CD8-positive, alpha-beta memory T cell (primary cell): ENCODE measurements at regions not wholly inside any gene's neighbourhood (a gene's known extent, or its start where the extent isn't known, plus 50 kb on each side); places are given as distances from the start of the nearest gene placed in this dataset.
"Not testable (repeated sequence)": the region's sequence is repeated elsewhere in the genome, so short reads cannot be mapped to it uniquely, and the experiment has no call there.

Source experiments
- CTCF ChIA-PET: fragments of 350-600 bp; sonication (Branson Sonifier 250); formaldehyde crosslinking; loops from one replicate; lab custom pipeline; 2021; ENCODE audit warnings: antibody characterized with exemption; lab: Charles Lee
- POLR2A ChIA-PET: fragments of 350-600 bp; sonication (Branson Sonifier 250); formaldehyde crosslinking; loops from one replicate; lab custom pipeline; 2021; ENCODE audit warnings: antibody characterized with exemption; lab: Charles Lee
- DNase-seq, 5 donors: peaks; one replicate each; pipeline versions ENCODE4 v3.0.0 to v3.0.0-alpha.2; 2020 to 2022; ENCODE audit warnings: mixed read lengths in 1 of 5
- H3K27ac ChIP-seq: one replicate; pipeline ENCODE4 v1.7.0; 2013; ENCODE audit warnings: low read depth, mild to moderate bottlenecking, low read length, moderate library complexity
- H3K27me3 ChIP-seq: 2 replicates; pipeline ENCODE4 v1.7.0; 2013; ENCODE audit warnings: low read length, mild to moderate bottlenecking; ENCODE audit not compliant: insufficient read depth, poor library complexity, severe bottlenecking
- H3K36me3 ChIP-seq: 2 replicates; pipeline ENCODE4 v1.7.0; 2013; ENCODE audit warnings: mild to moderate bottlenecking, low read length, moderate library complexity; ENCODE audit not compliant: insufficient read depth
- H3K4me1 ChIP-seq: 2 replicates; pipeline ENCODE4 v1.7.0; 2013; ENCODE audit warnings: mild to moderate bottlenecking, low read length, moderate library complexity; ENCODE audit not compliant: insufficient read depth
- H3K4me3 ChIP-seq: 2 replicates; pipeline ENCODE4 v1.7.0; 2013; ENCODE audit warnings: mild to moderate bottlenecking, low read length
- H3K9me3 ChIP-seq: 2 replicates; pipeline ENCODE4 v1.7.0; 2013; ENCODE audit warnings: mild to moderate bottlenecking, low read length
- H3K27ac Mint-ChIP-seq, 8 donors: one replicate each; pipeline ENCODE4 v1.8.0; 2020 to 2021; ENCODE audit warnings: mixed read lengths in 8 of 8, mild to moderate bottlenecking in 6 of 8, inconsistent platforms in 3 of 8, moderate library complexity in 3 of 8
- H3K27me3 Mint-ChIP-seq, 2 donors: one replicate each; pipeline ENCODE4 v1.8.0; 2020 to 2021; ENCODE audit warnings: mixed read lengths in 2 of 2, mild to moderate bottlenecking in 1 of 2, moderate library complexity in 1 of 2
- H3K36me3 Mint-ChIP-seq, 3 donors: one replicate each; pipeline ENCODE4 v1.8.0; 2020 to 2021; ENCODE audit warnings: mixed read lengths in 3 of 3, inconsistent platforms in 1 of 3, mild to moderate bottlenecking in 1 of 3
- H3K4me1 Mint-ChIP-seq, 3 donors: one replicate each; pipeline ENCODE4 v1.8.0; 2020 to 2021; ENCODE audit warnings: mixed read lengths in 3 of 3, inconsistent platforms in 1 of 3, mild to moderate bottlenecking in 1 of 3
- H3K4me3 Mint-ChIP-seq, 7 donors: one replicate each; pipeline ENCODE4 v1.8.0; 2020 to 2021; ENCODE audit warnings: mixed read lengths in 7 of 7, mild to moderate bottlenecking in 6 of 7, moderate library complexity in 4 of 7, inconsistent platforms in 2 of 7
- H3K9me3 Mint-ChIP-seq, 5 donors: one replicate each; pipeline ENCODE4 v1.8.0; 2020 to 2022; ENCODE audit warnings: mixed read lengths in 5 of 5, mild to moderate bottlenecking in 3 of 5, moderate library complexity in 2 of 5, inconsistent platforms in 1 of 5

- Mint-ChIP-seq H3K36me3 (no peaks in the 10 kb centered on the region), H3K27ac (no peak overlapping the region), H3K9me3 (peaks cover 0 to 9% (median 2%) of the 10 kb centered on the region in 5 donors), H3K4me3 (no peak overlapping the region), H3K27me3 (peaks cover 9 to 13% of the 10 kb centered on the region in 2 donors), H3K4me1 (no peaks in the 10 kb centered on the region)
- DNase-seq, result no peak
- no peak overlapping the region for H3K4me3 ChIP-seq
- H3K27ac ChIP-seq, result no peak overlapping the region
- no peaks in the 10 kb centered on the region for H3K27me3 ChIP-seq
- H3K9me3 ChIP-seq, result no peaks in the 10 kb centered on the region
- no peaks in the 10 kb centered on the region for H3K36me3 ChIP-seq
- CTCF ChIA-PET, result no interaction called here
- no peaks in the 10 kb centered on the region for H3K4me1 ChIP-seq
- POLR2A ChIA-PET, result no interaction called here
Observed at GRCh38 chr6:125454351-125454750, 152.6 kb upstream of the HDDC2 start.

- DNase-seq, H3K27me3 Mint-ChIP-seq, H3K27me3 ChIP-seq, H3K27ac ChIP-seq, H3K4me3 ChIP-seq, H3K9me3 Mint-ChIP-seq, H3K36me3 Mint-ChIP-seq, H3K27ac Mint-ChIP-seq, POLR2A ChIA-PET, H3K4me1 ChIP-seq, H3K4me3 Mint-ChIP-seq, H3K9me3 ChIP-seq, CTCF ChIA-PET, H3K4me1 Mint-ChIP-seq, H3K36me3 ChIP-seq: not testable (repeated sequence)
Observed at GRCh38 chr6:125458493-125458892, 156.7 kb upstream of the HDDC2 start.

GRCh38 chr6:125465332-125465731, 163.6 kb upstream of the HDDC2 start:
- not testable (repeated sequence) for H3K27ac Mint-ChIP-seq

GRCh38 chr6:125469915-125470314, 168.1 kb upstream of the HDDC2 start:
- no peak overlapping the region for H3K27ac ChIP-seq
- POLR2A ChIA-PET, result no interaction called here
- Mint-ChIP-seq H3K36me3 (no peaks in the 10 kb centered on the region), H3K9me3 (peaks cover 0 to 4% (median 2%) of the 10 kb centered on the region in 5 donors), H3K27me3 (peaks cover 5 to 33% of the 10 kb centered on the region in 2 donors), H3K4me3 (no peak overlapping the region), H3K4me1 (no peaks in the 10 kb centered on the region), H3K27ac (no peak overlapping the region)
- no peak overlapping the region for H3K4me3 ChIP-seq
- no peaks in the 10 kb centered on the region for H3K4me1 ChIP-seq
- no peak for DNase-seq
- no peaks in the 10 kb centered on the region for H3K9me3 ChIP-seq
- CTCF ChIA-PET, result no interaction called here
- no peaks in the 10 kb centered on the region for H3K36me3 ChIP-seq
- H3K27me3 ChIP-seq, result no peaks in the 10 kb centered on the region

More at GRCh38 chr6:125465332-125465731, 163.6 kb upstream of the HDDC2 start:
- H3K9me3 Mint-ChIP-seq, H3K4me1 Mint-ChIP-seq, H3K9me3 ChIP-seq, H3K36me3 ChIP-seq, H3K27me3 ChIP-seq, POLR2A ChIA-PET, H3K4me3 Mint-ChIP-seq, CTCF ChIA-PET, H3K27ac ChIP-seq, H3K4me3 ChIP-seq, H3K36me3 Mint-ChIP-seq, H3K4me1 ChIP-seq, DNase-seq: not testable (repeated sequence)
- H3K27me3 Mint-ChIP-seq, result peaks cover 5 to 33% of the 10 kb centered on the region in 2 donors

- ChIA-PET CTCF (no interaction called here), POLR2A (no interaction called here)
- H3K27me3 Mint-ChIP-seq, result peaks cover 4 to 29% of the 10 kb centered on the region in 2 donors
- H3K4me1 ChIP-seq, result no peaks in the 10 kb centered on the region
- H3K4me1 Mint-ChIP-seq, result no peaks in the 10 kb centered on the region
- no peak for DNase-seq
- no peak overlapping the region for H3K27ac ChIP-seq
- no peaks in the 10 kb centered on the region for H3K27me3 ChIP-seq
- H3K4me3 Mint-ChIP-seq, result no peak overlapping the region
- H3K9me3 ChIP-seq, result no peaks in the 10 kb centered on the region
- no peak overlapping the region for H3K27ac Mint-ChIP-seq
- H3K9me3 Mint-ChIP-seq, result no peaks in the 10 kb centered on the region
- H3K36me3 ChIP-seq, result no peaks in the 10 kb centered on the region
- no peaks in the 10 kb centered on the region for H3K36me3 Mint-ChIP-seq
- H3K4me3 ChIP-seq, result no peak overlapping the region
Observed at GRCh38 chr6:125471667-125472066, 169.9 kb upstream of the HDDC2 start.

GRCh38 chr6:125474061-125474460, 172.3 kb upstream of the HDDC2 start:
- H3K4me1 Mint-ChIP-seq, result no peaks in the 10 kb centered on the region
- H3K36me3 Mint-ChIP-seq, result no peaks in the 10 kb centered on the region
- H3K4me3 Mint-ChIP-seq, result no peak overlapping the region
- Histone ChIP-seq H3K4me3 (no peak overlapping the region), H3K9me3 (no peaks in the 10 kb centered on the region), H3K36me3 (no peaks in the 10 kb centered on the region), H3K27me3 (no peaks in the 10 kb centered on the region), H3K27ac (no peak overlapping the region), H3K4me1 (no peaks in the 10 kb centered on the region)
- peaks cover 0 to 13% of the 10 kb centered on the region in 2 donors for H3K27me3 Mint-ChIP-seq
- ChIA-PET CTCF (no interaction called here), POLR2A (no interaction called here)
- DNase-seq, result no peak
- H3K27ac Mint-ChIP-seq, result no peak overlapping the region
- no peaks in the 10 kb centered on the region for H3K9me3 Mint-ChIP-seq

GRCh38 chr6:125477156-125477555, 175.4 kb upstream of the HDDC2 start:
- Mint-ChIP-seq H3K4me1 (no peaks in the 10 kb centered on the region), H3K9me3 (no peaks in the 10 kb centered on the region), H3K36me3 (no peaks in the 10 kb centered on the region), H3K27me3 (peaks cover 0 to 4% of the 10 kb centered on the region in 2 donors), H3K4me3 (no peak overlapping the region), H3K27ac (no peak overlapping the region)
- POLR2A ChIA-PET, result no interaction called here
- CTCF ChIA-PET, result no interaction called here
- H3K4me1 ChIP-seq, result no peaks in the 10 kb centered on the region
- no peak for DNase-seq
- no peak overlapping the region for H3K27ac ChIP-seq
- H3K27me3 ChIP-seq, result no peaks in the 10 kb centered on the region
- H3K36me3 ChIP-seq, result no peaks in the 10 kb centered on the region
- no peak overlapping the region for H3K4me3 ChIP-seq
- H3K9me3 ChIP-seq, result no peaks in the 10 kb centered on the region

- no peaks in the 10 kb centered on the region for H3K36me3 ChIP-seq
- H3K27ac ChIP-seq, result no peak overlapping the region
- ChIA-PET CTCF (no interaction called here), POLR2A (no interaction called here)
- no peak overlapping the region for H3K4me3 Mint-ChIP-seq
- H3K4me1 ChIP-seq, result no peaks in the 10 kb centered on the region
- DNase-seq, result no peak
- peaks cover 0 to 4% of the 10 kb centered on the region in 2 donors for H3K27me3 Mint-ChIP-seq
- no peaks in the 10 kb centered on the region for H3K4me1 Mint-ChIP-seq
- no peaks in the 10 kb centered on the region for H3K27me3 ChIP-seq
- no peaks in the 10 kb centered on the region for H3K36me3 Mint-ChIP-seq
- H3K9me3 Mint-ChIP-seq, result no peaks in the 10 kb centered on the region
- H3K4me3 ChIP-seq, result no peak overlapping the region
- H3K27ac Mint-ChIP-seq, result no peak overlapping the region
- no peaks in the 10 kb centered on the region for H3K9me3 ChIP-seq
Observed at GRCh38 chr6:125477844-125478243, 176.1 kb upstream of the HDDC2 start.

- Mint-ChIP-seq H3K27me3 (peaks cover 0 to 4% of the 10 kb centered on the region in 2 donors), H3K27ac (no peak overlapping the region), H3K9me3 (no peaks in the 10 kb centered on the region), H3K4me1 (no peaks in the 10 kb centered on the region), H3K36me3 (no peaks in the 10 kb centered on the region), H3K4me3 (no peak overlapping the region)
- no peak overlapping the region for H3K4me3 ChIP-seq
- no peak overlapping the region for H3K27ac ChIP-seq
- no peaks in the 10 kb centered on the region for H3K4me1 ChIP-seq
- ChIA-PET CTCF (no interaction called here), POLR2A (no interaction called here)
- no peaks in the 10 kb centered on the region for H3K36me3 ChIP-seq
- no peaks in the 10 kb centered on the region for H3K9me3 ChIP-seq
- no peaks in the 10 kb centered on the region for H3K27me3 ChIP-seq
- DNase-seq, result no peak
Observed at GRCh38 chr6:125480146-125480545, 178.4 kb upstream of the HDDC2 start.
